PC-3 (cell line): ENCODE measurements at regions not wholly inside any gene's neighbourhood (a gene's known extent, or its start where the extent isn't known, plus 50 kb on each side); places are given as distances from the start of the nearest gene placed in this dataset.

Experiments used
- ATAC-seq: fragments of 200-7000 bp; cut with Tn5 transposase; 2 replicates; pipeline ENCODE4 v1.9.1; 2020; ENCODE audit warnings: mild to moderate bottlenecking, moderate library complexity
- BruUV-seq: library from RNA; stranded (reverse); fragments of 400-500 nt; replicated peaks from 2 replicates; lab custom pipeline; 2021; lab: Mats Ljungman, UMichigan
- CTCF ChIA-PET: fragments of 300-600 bp; sonication (Branson Sonifier 250); formaldehyde crosslinking; loops from one replicate; lab custom pipeline; 2022; ENCODE audit warnings: antibody characterized with exemption; lab: Charles Lee
- POLR2A ChIA-PET: fragments of 300-600 bp; sonication (Branson Sonifier 250); formaldehyde crosslinking; loops from one replicate; lab custom pipeline; 2022; ENCODE audit warnings: antibody characterized with exemption; ENCODE audit not compliant: unreplicated experiment; lab: Charles Lee
- DNase-seq: peaks from one replicate; pipeline ENCODE4 v3.0.0-alpha.2; 2015
- H2AFZ ChIP-seq: fragments of 300-600 bp; sonication (generic); 2 replicates; pipeline ENCODE4 v1.6.0; 2016; ENCODE audit warnings: antibody characterized with exemption, low read length
- H3F3A ChIP-seq: fragments of 300-600 bp; sonication (generic); one replicate; pipeline ENCODE4 v1.6.0; 2017; ENCODE audit warnings: antibody characterized with exemption, low read length, control low read depth, mild to moderate bottlenecking; ENCODE audit not compliant: unreplicated experiment
- H3K27ac ChIP-seq: fragments of 300-600 bp; sonication (generic); 2 replicates; pipeline ENCODE4 v1.5.1; 2016; ENCODE audit warnings: mild to moderate bottlenecking, low read length
- H3K27me3 ChIP-seq: fragments of 300-600 bp; sonication (generic); 2 replicates; pipeline ENCODE4 v1.6.1; 2016; ENCODE audit warnings: low read length, mixed read lengths
- H3K36me3 ChIP-seq: fragments of 300-600 bp; sonication (generic); 2 replicates; pipeline ENCODE4 v1.6.1; 2016; ENCODE audit warnings: low read depth, mixed run types, low read length, mixed read lengths
- H3K4me1 ChIP-seq: fragments of 300-600 bp; sonication (generic); 2 replicates; pipeline ENCODE4 v1.5.1; 2016; ENCODE audit warnings: low read length; ENCODE audit not compliant: insufficient read depth
- H3K4me2 ChIP-seq: fragments of 300-600 bp; sonication (generic); 2 replicates; pipeline ENCODE4 v1.6.0; 2016; ENCODE audit warnings: low read length
- H3K4me3 ChIP-seq: fragments of 300-600 bp; sonication (generic); 2 replicates; pipeline ENCODE4 v1.5.1; 2016; ENCODE audit warnings: mild to moderate bottlenecking, low read length, mixed read lengths
- H3K79me2 ChIP-seq: fragments of 300-600 bp; sonication (generic); 2 replicates; pipeline ENCODE4 v1.6.1; 2017; ENCODE audit warnings: low read length, mixed read lengths
- H3K9ac ChIP-seq: fragments of 300-600 bp; sonication (generic); 2 replicates; pipeline ENCODE4 v1.6.0; 2016; ENCODE audit warnings: mild to moderate bottlenecking, low read length
- H3K9me2 ChIP-seq: fragments of 300-600 bp; sonication (generic); replicated peaks from 2 replicates; pipeline ENCODE4 v1.6.1; 2016; ENCODE audit warnings: mixed run types, low read length, mixed read lengths
- H3K9me3 ChIP-seq: fragments of 300-600 bp; sonication (generic); 2 replicates; pipeline ENCODE4 v1.6.1; 2016; ENCODE audit warnings: low read length, mixed read lengths
- H4K20me1 ChIP-seq: fragments of 300-600 bp; sonication (generic); 2 replicates; pipeline ENCODE4 v1.6.1; 2016; ENCODE audit warnings: low read length, mixed read lengths
- CTCF ChIP-seq: fragments of 300-600 bp; sonication (generic); conservative IDR thresholded peaks from 2 replicates; pipeline ENCODE4 v1.5.1; 2017; ENCODE audit warnings: antibody characterized with exemption, low read depth, mild to moderate bottlenecking, low read length
- EZH2 ChIP-seq: fragments of 300-600 bp; sonication (generic); IDR thresholded peaks from one replicate; pipeline ENCODE4 v1.6.1; 2017; ENCODE audit warnings: antibody characterized with exemption, mild to moderate bottlenecking, low read length; ENCODE audit not compliant: unreplicated experiment
- EZH2phosphoT487 ChIP-seq: fragments of 300-600 bp; sonication (generic); IDR thresholded peaks from 2 replicates; pipeline ENCODE4 v1.6.1; 2018; ENCODE audit warnings: mild to moderate bottlenecking, antibody characterized with exemption, low read length, borderline replicate concordance
- intact Hi-C: fragments of 100-400 bp; cut with micrococcal nuclease; formaldehyde crosslinking; loops from 2 replicates; pipeline ENCODE4 v1.9.0; 2023

- H4K20me1 ChIP-seq: no peaks in the 10 kb centered on the region
- H3K36me3 ChIP-seq: no peaks in the 10 kb centered on the region
- intact Hi-C loops: no loop called here
- H3K4me1 ChIP-seq: no peaks in the 10 kb centered on the region
- H3K27me3 ChIP-seq: no peaks in the 10 kb centered on the region; the same call in 1 of the 2 replicates
- H2AFZ ChIP-seq: no peak overlapping the region
- ATAC-seq (no peak), DNase-seq (no peak)
- H3K4me3 ChIP-seq: no peak overlapping the region
- no peaks in the 10 kb centered on the region for H3K9me2 ChIP-seq
- no TSS peak for BruUV-seq
- no peak overlapping the region for H3K9ac ChIP-seq
- no peak overlapping the region for H3K27ac ChIP-seq
- peaks cover 3% of the 10 kb centered on the region; the same call in 1 of the 2 replicates for H3K9me3 ChIP-seq
- POLR2A ChIA-PET: no interaction called here
- CTCF ChIA-PET: no interaction called here
- TF ChIP-seq EZH2phosphoT487 (no peak), CTCF (no peak), EZH2 (no peak)
- no peak overlapping the region for H3K4me2 ChIP-seq
- no peaks in the 10 kb centered on the region for H3F3A ChIP-seq
- H3K79me2 ChIP-seq: no peaks in the 10 kb centered on the region
Measured at GRCh38 chr5:167392240-167392639, 899.2 kb upstream of the WWC1 start.

GRCh38 chr5:167393358-167393757 lies 898.1 kb upstream of the WWC1 start:
- no peak overlapping the region for H3K4me3 ChIP-seq
- no peaks in the 10 kb centered on the region for H3F3A ChIP-seq
- H4K20me1 ChIP-seq: no peaks in the 10 kb centered on the region
- intact Hi-C loops: no loop called here
- BruUV-seq: no TSS peak
- ChIA-PET CTCF (no interaction called here), POLR2A (no interaction called here)
- H3K79me2 ChIP-seq: no peaks in the 10 kb centered on the region
- DNase-seq (no peak), ATAC-seq (no peak)
- H3K9me3 ChIP-seq: peaks cover 3% of the 10 kb centered on the region; the same call in 1 of the 2 replicates
- H3K36me3 ChIP-seq: no peaks in the 10 kb centered on the region
- H3K27me3 ChIP-seq: no peaks in the 10 kb centered on the region; the same call in 1 of the 2 replicates
- no peak overlapping the region for H3K27ac ChIP-seq
- H3K9me2 ChIP-seq: no peaks in the 10 kb centered on the region
- no peaks in the 10 kb centered on the region for H3K4me1 ChIP-seq
- no peak overlapping the region for H2AFZ ChIP-seq
- no peak for TF ChIP-seq EZH2phosphoT487
- TF ChIP-seq CTCF: no peak
- no peak for TF ChIP-seq EZH2
- no peak overlapping the region for H3K9ac ChIP-seq
- no peak overlapping the region for H3K4me2 ChIP-seq

GRCh38 chr5:167402671-167403070 lies 888.8 kb upstream of the WWC1 start:
- H3K27ac ChIP-seq: no peak overlapping the region
- no peak for TF ChIP-seq EZH2phosphoT487
- no peak for TF ChIP-seq EZH2
- no peak for TF ChIP-seq CTCF
- no peaks in the 10 kb centered on the region for H3K36me3 ChIP-seq
- DNase-seq: no peak
- no peak overlapping the region for H3K4me2 ChIP-seq
- BruUV-seq: no TSS peak
- H3K9me3 ChIP-seq: no peaks in the 10 kb centered on the region
- no peaks in the 10 kb centered on the region for H3K9me2 ChIP-seq
- no peaks in the 10 kb centered on the region for H3K79me2 ChIP-seq
- intact Hi-C loops: no loop called here
- CTCF ChIA-PET: no interaction called here
- no peaks in the 10 kb centered on the region for H3K4me1 ChIP-seq
- no peaks in the 10 kb centered on the region for H4K20me1 ChIP-seq
- H3K27me3 ChIP-seq: no peaks in the 10 kb centered on the region
- no peaks in the 10 kb centered on the region for H3F3A ChIP-seq
- no peak overlapping the region for H3K4me3 ChIP-seq
- no peak for ATAC-seq
- POLR2A ChIA-PET: no interaction called here
- no peak overlapping the region for H2AFZ ChIP-seq
- no peak overlapping the region for H3K9ac ChIP-seq
